SHP77 (cell line): ENCODE measurements at regions not wholly inside any gene's neighbourhood (a gene's known extent, or its start where the extent isn't known, plus 50 kb on each side); places are given as distances from the start of the nearest gene placed in this dataset.
A peak's percentile ranks its signal among the peaks of the same experiment; 100 is the strongest.

Experiments used
- DNase-seq, 2 experiments: peaks; one replicate each; lab custom pipeline; 2025; lab: John Stamatoyannopoulos, UW

DNA sequence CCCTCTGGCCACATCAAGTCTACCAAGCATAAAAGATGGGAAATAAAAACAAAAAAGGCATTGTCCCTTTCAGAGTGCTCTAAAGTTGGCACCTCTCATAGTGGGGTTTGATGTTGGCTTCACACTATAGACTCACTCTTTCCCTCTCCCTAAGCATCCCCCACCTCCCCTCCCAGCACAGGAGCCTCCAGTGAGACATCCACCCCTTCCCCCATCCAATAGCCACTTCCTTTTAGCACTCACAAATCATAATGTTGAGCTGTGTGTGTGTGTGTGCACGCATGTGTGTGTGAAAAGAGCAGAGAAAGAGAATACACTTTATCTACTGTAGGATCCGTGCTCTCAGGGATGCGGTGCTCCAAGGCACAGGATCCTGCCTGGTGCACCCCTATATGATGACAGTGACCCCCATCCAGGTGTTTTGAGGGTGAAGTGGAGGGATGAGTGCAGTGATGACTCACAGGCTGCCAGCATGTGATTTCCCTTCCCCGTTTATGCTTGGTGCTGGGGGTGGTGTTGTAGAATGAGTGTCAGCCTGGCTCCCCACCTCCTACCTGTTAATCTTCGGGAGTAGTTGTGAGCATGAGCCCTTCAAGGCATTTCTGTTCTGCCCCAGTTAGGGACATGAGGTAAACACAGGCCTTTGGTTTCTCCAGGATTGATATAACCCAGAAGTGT, 235.2 kb upstream of the B3GAT1 start:
- no peak for DNase-seq

GRCh38 chr11:134646561-134646960, 234.5 kb upstream of the B3GAT1 start:
- no peak for DNase-seq

DNA sequence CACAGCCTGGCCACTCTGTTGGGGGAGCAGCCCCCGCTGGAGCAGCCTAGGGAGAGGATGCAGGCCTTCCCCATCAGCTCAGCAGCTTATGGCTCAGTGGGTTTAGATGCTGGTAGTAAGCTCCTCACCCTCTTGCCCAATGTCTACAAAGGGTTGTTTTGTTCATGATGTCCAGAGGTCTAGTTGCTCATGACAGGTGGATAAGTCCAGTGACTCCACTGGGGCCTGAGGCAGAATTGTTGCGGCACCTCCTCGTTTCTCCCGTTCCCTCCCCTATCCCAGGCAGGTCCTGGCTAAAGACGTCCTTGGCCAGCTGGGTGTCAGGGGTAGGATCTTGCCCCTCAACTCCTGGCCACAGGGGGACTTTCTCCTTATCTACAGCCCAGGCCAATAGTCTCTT, 233.5 kb upstream of the B3GAT1 start:
- DNase-seq = no peak

GRCh38 chr11:134644476-134645456, 232.7 kb upstream of the B3GAT1 start:
- no peak for DNase-seq

- DNase-seq = no peak
These were observed 231.3 kb upstream of the B3GAT1 start for GRCh38 chr11:134643115-134644012.

GRCh38 chr11:134642206-134642605, 230.2 kb upstream of the B3GAT1 start:
- no peak for DNase-seq

GRCh38 chr11:134640971-134641968, 229.2 kb upstream of the B3GAT1 start:
- DNase-seq = no peak

DNA sequence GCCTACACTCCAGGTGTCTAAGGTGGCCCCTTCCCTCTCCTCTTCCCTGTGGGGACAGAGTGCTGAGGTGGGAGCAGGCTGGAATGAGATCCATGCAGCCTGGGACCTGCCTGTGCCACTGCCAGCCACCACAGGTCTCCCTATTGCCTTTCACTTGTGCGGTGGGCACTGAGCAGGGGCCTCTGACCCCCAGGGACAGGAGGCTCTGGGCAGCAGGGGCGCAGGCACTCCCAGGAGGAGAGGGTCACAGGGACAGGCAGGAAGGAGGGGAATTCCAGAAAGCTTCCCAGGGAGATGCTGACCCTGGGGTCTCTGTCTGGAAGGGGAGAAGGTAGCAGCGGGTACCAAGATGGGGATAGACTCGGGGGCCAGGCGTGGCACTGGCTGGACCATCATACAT, 228.5 kb upstream of the B3GAT1 start:
- DNase-seq = no peak

- no peak for DNase-seq
These were observed 227.7 kb upstream of the B3GAT1 start for GRCh38 chr11:134639586-134640330.

DNA sequence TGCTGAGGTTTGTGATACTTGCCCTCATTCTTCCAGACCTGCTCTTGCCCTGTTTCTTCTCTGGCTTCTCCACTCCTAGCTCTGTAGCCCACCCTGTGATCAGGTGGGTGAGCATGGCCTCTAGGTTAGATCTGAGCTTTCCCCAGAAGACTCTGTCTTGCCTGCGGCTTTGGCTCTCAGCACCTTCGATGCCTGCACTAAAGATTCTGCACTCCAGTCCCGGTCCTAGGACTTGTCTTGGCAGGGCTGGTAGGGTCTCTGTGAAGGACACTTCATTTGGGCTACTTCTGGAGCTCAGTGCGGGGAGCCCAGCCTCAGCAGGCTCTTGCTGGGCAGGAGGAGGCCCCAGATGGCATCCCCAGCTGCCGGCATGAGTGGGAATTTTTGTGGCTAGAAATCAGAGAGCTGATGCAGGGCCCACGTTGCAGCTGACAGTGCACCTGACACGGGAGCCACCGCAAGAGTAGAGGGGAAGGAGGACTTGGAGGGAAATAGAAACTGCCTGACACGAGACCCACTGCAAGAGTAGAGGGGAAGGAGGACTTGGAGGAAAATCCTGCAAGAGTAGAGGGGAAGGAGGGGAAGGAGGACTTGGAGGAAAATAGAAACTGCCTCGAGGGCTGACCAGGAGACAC, 226.9 kb upstream of the B3GAT1 start:
- DNase-seq = no peak

DNA sequence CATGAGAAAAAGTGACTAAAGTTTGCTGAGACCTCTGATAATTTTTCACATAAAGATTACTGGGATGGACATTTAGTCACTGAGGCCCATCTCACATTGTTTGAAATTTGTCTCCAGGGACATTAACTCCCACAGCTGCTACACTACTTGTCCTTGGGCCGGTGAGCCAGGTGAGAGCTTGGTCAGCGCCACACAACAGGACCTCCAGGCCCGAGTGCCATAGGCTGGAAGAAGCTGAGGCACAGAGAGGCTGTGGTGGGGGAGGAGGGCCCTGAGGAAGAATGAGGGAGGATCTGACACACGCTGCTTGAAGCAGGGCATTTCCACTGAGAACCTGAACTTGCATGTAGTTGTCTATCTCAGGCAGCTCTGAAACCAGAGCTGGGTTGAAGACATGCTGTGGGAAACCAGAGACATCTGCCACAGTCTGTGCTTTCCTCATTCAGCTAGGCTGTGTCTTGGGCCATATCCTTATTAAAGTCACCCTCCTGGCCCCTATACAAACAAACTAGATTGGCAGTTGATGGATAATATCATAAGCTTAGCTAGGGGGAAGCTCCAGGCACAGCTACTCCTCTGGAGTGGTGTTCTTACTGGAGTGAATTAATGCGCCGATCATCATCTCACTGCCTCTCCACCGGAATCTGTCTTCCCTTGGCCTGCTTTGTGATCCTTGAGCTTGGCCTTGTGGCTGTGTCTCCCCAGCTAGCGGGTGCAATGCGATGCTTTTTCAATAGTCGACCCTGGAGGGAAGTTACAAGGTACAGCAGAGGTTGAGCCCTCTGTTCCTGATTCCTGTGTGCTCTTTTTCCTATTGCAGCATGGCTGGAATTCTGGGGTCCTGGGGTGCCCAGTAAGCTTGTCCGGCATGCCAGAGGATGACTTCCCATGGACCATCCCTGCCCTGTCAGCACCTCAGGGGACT, 225.3 kb upstream of the B3GAT1 start:
- no peak for DNase-seq

DNA sequence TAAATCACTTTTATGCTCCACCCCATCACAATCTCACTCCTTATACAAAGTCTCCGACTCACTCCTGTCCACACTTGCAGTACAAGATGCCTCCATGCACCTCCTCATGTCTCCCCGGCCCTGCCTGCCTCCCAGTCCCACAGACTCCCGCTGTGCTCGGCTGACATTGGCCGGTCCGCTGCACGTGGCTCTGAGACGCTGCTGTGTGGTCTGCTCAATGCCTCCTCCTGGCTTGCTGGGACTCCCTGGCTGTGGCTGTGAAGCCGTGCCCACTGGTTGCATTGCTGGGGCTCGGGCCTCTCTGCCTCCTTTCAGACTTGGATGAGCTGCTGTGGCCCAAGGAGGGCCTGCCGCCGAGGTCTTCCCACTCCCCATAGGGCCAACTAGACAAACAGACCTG, 224.0 kb upstream of the B3GAT1 start:
- DNase-seq = no peak

GRCh38 chr11:134634897-134635831, 223.1 kb upstream of the B3GAT1 start:
- peak in 1 of 2 experiments; percentile 7 for DNase-seq

GRCh38 chr11:134633276-134633675, 221.2 kb upstream of the B3GAT1 start:
- no peak for DNase-seq

DNA sequence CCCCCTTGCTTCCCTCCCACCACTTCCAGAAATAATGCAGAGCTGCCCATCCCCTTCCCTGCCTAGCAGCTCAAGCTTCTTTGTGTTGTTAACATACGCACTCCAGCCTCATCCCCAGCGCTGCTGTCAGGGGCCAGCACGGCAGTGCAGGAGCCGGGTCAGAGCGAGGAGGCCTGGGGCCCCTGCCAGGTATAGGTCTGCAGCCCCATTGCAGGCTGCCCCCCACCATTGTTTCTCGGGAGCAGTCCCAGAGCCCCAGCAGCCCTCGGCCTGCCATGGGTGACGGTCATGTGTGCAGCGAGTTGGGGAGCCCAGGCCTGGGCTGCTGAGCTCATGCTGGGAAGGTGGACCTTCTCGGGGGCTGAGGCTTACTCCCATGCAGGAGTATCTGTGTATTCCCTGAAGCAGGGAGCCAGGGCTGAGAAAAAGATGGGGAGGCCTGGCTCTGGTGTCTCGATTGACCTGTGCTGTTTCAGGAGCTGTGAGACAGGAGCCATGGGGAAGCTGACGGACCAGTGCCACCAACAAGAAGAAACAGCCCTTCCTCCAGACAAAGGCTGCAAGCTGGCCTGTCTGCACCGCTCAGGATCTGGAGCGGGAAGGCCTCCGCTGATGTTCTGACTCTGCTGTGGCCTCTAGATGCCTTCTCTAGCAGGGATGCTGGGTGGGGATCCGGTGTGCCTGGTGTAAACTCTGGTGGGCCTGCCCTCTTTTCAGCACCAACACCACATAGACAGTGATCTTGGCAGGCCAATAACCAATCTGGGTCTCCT, 220.5 kb upstream of the B3GAT1 start:
- DNase-seq = no peak

DNA sequence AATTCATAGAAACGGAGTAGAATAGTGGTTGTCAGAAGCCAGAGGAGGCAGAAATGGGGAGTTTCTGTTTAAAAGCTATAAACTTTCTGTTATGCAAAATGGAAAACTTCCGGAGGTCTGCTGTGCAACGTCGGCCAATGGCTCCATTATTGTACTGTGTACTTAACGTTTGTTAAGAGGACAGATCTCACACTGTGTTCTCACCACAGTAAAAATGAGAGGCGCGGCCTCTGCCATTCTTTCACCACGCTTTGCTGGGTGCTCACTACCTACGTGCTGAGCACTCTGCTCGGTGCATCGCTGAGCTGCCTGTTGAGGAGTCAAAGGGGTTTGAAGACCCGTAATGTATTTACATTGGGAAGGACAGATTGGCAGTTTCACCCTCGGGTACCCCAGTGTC, 218.8 kb upstream of the B3GAT1 start:
- no peak for DNase-seq

DNA sequence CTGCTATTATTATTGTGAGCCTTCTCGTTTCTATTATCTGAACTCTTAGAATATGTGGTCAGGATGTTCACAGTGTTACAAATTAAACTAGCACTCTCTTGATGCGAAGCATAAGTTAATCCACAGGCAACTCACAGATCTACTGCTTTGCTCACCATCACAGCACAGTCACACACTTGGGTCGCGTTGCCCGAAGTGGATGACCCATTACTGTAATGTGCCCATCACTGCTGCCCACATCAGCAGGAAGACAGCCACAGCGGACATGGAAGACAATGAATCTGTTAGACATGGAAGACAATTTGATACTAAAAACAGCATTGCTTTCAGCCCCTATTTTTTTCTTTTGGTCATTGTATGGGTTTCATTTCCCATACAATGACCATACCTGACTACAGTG, 216.4 kb upstream of the B3GAT1 start:
- DNase-seq = no peak
